ENCODE measurements at regions not wholly inside any gene's neighbourhood (a gene's known extent, or its start where the extent isn't known, plus 50 kb on each side); places are given as distances from the start of the nearest gene placed in this dataset.

GRCh38 chr10:44164251-44164956, 220.5 kb downstream of the CXCL12 start:
- no peaks in the 10 kb centered on the region for H3K4me1 ChIP-seq (ENCODE audit: control insufficient read depth, insufficient read depth, low read length)
- no peaks in the 10 kb centered on the region for H3K36me3 ChIP-seq (ENCODE audit: insufficient read depth, low read length)
- no peak overlapping the region for H3K9ac ChIP-seq (ENCODE audit: low read depth, low read length)
- H3K4me2 ChIP-seq (ENCODE audit: low read length), result no peak overlapping the region
- H3K4me3 ChIP-seq (ENCODE audit: low read length), result no peak overlapping the region
- peaks cover 11% of the 10 kb centered on the region for H3K27me3 ChIP-seq (ENCODE audit: control insufficient read depth, insufficient read depth, low read length)
- no peaks in the 10 kb centered on the region for H3K9me3 ChIP-seq (replicated peaks; ENCODE audit: low read length)

GRCh38 chr10:44161184-44161583, 223.7 kb downstream of the CXCL12 start:
- Histone ChIP-seq H3K9me3 (replicated peaks; ENCODE audit: low read length) (no peaks in the 10 kb centered on the region), H3K4me2 (ENCODE audit: low read length) (no peak overlapping the region), H3K4me1 (ENCODE audit: control insufficient read depth, insufficient read depth, low read length) (no peaks in the 10 kb centered on the region), H3K36me3 (ENCODE audit: insufficient read depth, low read length) (no peaks in the 10 kb centered on the region), H3K4me3 (ENCODE audit: low read length) (no peak overlapping the region), H3K27me3 (ENCODE audit: control insufficient read depth, insufficient read depth, low read length) (peaks cover 1% of the 10 kb centered on the region), H3K9ac (ENCODE audit: low read depth, low read length) (no peak overlapping the region)

GRCh38 chr10:44157574-44157973, 227.3 kb downstream of the CXCL12 start:
- Histone ChIP-seq H3K4me1 (ENCODE audit: control insufficient read depth, insufficient read depth, low read length) (no peaks in the 10 kb centered on the region), H3K4me3 (ENCODE audit: low read length) (no peak overlapping the region), H3K9me3 (replicated peaks; ENCODE audit: low read length) (no peaks in the 10 kb centered on the region), H3K27me3 (ENCODE audit: control insufficient read depth, insufficient read depth, low read length) (no peaks in the 10 kb centered on the region), H3K9ac (ENCODE audit: low read depth, low read length) (no peak overlapping the region), H3K4me2 (ENCODE audit: low read length) (no peak overlapping the region), H3K36me3 (ENCODE audit: insufficient read depth, low read length) (no peaks in the 10 kb centered on the region)

GRCh38 chr10:44154956-44155355, 229.9 kb downstream of the CXCL12 start:
- no peaks in the 10 kb centered on the region for H3K27me3 ChIP-seq (ENCODE audit: control insufficient read depth, insufficient read depth, low read length)
- no peaks in the 10 kb centered on the region for H3K36me3 ChIP-seq (ENCODE audit: insufficient read depth, low read length)
- no peaks in the 10 kb centered on the region for H3K4me1 ChIP-seq (ENCODE audit: control insufficient read depth, insufficient read depth, low read length)
- peaks cover 3% of the 10 kb centered on the region for H3K9me3 ChIP-seq (replicated peaks; ENCODE audit: low read length)
- H3K4me3 ChIP-seq (ENCODE audit: low read length), result no peak overlapping the region
- H3K4me2 ChIP-seq (ENCODE audit: low read length), result no peak overlapping the region
- no peak overlapping the region for H3K9ac ChIP-seq (ENCODE audit: low read depth, low read length)

- no peaks in the 10 kb centered on the region for H3K27me3 ChIP-seq (ENCODE audit: control insufficient read depth, insufficient read depth, low read length)
- H3K9me3 ChIP-seq (replicated peaks; ENCODE audit: low read length), result peaks cover 3% of the 10 kb centered on the region
- no peak overlapping the region for H3K4me3 ChIP-seq (ENCODE audit: low read length)
- no peak overlapping the region for H3K4me2 ChIP-seq (ENCODE audit: low read length)
- H3K4me1 ChIP-seq (ENCODE audit: control insufficient read depth, insufficient read depth, low read length), result no peaks in the 10 kb centered on the region
- no peaks in the 10 kb centered on the region for H3K36me3 ChIP-seq (ENCODE audit: insufficient read depth, low read length)
- no peak overlapping the region for H3K9ac ChIP-seq (ENCODE audit: low read depth, low read length)
These were observed 230.8 kb downstream of the CXCL12 start for GRCh38 chr10:44153918-44154670.

- Histone ChIP-seq H3K4me1 (ENCODE audit: control insufficient read depth, insufficient read depth, low read length) (no peaks in the 10 kb centered on the region), H3K27me3 (ENCODE audit: control insufficient read depth, insufficient read depth, low read length) (peaks cover 2% of the 10 kb centered on the region), H3K9me3 (replicated peaks; ENCODE audit: low read length) (no peaks in the 10 kb centered on the region), H3K36me3 (ENCODE audit: insufficient read depth, low read length) (no peaks in the 10 kb centered on the region), H3K9ac (ENCODE audit: low read depth, low read length) (no peak overlapping the region), H3K4me3 (ENCODE audit: low read length) (no peak overlapping the region), H3K4me2 (ENCODE audit: low read length) (no peak overlapping the region)
These were observed 241.3 kb downstream of the CXCL12 start for GRCh38 chr10:44143556-44143955.

- Histone ChIP-seq H3K4me2 (ENCODE audit: low read length) (no peak overlapping the region), H3K36me3 (ENCODE audit: insufficient read depth, low read length) (no peaks in the 10 kb centered on the region), H3K4me1 (ENCODE audit: control insufficient read depth, insufficient read depth, low read length) (no peaks in the 10 kb centered on the region), H3K4me3 (ENCODE audit: low read length) (no peak overlapping the region), H3K9me3 (replicated peaks; ENCODE audit: low read length) (no peaks in the 10 kb centered on the region), H3K27me3 (ENCODE audit: control insufficient read depth, insufficient read depth, low read length) (peaks cover 22% of the 10 kb centered on the region), H3K9ac (ENCODE audit: low read depth, low read length) (no peak overlapping the region)
These were observed 252.3 kb downstream of the CXCL12 start for GRCh38 chr10:44132361-44133289.

GRCh38 chr10:44126291-44126717, 258.6 kb downstream of the CXCL12 start:
- no peak overlapping the region for H3K4me3 ChIP-seq (ENCODE audit: low read length)
- H3K27me3 ChIP-seq (ENCODE audit: control insufficient read depth, insufficient read depth, low read length), result peaks cover 10% of the 10 kb centered on the region
- H3K4me1 ChIP-seq (ENCODE audit: control insufficient read depth, insufficient read depth, low read length), result peaks cover 5% of the 10 kb centered on the region
- H3K36me3 ChIP-seq (ENCODE audit: insufficient read depth, low read length), result no peaks in the 10 kb centered on the region
- no peaks in the 10 kb centered on the region for H3K9me3 ChIP-seq (replicated peaks; ENCODE audit: low read length)
- no peak overlapping the region for H3K4me2 ChIP-seq (ENCODE audit: low read length)
- H3K9ac ChIP-seq (ENCODE audit: low read depth, low read length), result no peak overlapping the region

GRCh38 chr10:44125879-44126278, 259.0 kb downstream of the CXCL12 start:
- peaks cover 5% of the 10 kb centered on the region for H3K4me1 ChIP-seq (ENCODE audit: control insufficient read depth, insufficient read depth, low read length)
- H3K9ac ChIP-seq (ENCODE audit: low read depth, low read length), result no peak overlapping the region
- no peaks in the 10 kb centered on the region for H3K36me3 ChIP-seq (ENCODE audit: insufficient read depth, low read length)
- no peak overlapping the region for H3K4me3 ChIP-seq (ENCODE audit: low read length)
- no peaks in the 10 kb centered on the region for H3K9me3 ChIP-seq (replicated peaks; ENCODE audit: low read length)
- H3K27me3 ChIP-seq (ENCODE audit: control insufficient read depth, insufficient read depth, low read length), result peaks cover 10% of the 10 kb centered on the region
- no peak overlapping the region for H3K4me2 ChIP-seq (ENCODE audit: low read length)

- no peaks in the 10 kb centered on the region for H3K4me1 ChIP-seq (ENCODE audit: control insufficient read depth, insufficient read depth, low read length)
- no peak overlapping the region for H3K9ac ChIP-seq (ENCODE audit: low read depth, low read length)
- H3K4me2 ChIP-seq (ENCODE audit: low read length), result no peak overlapping the region
- no peak overlapping the region for H3K4me3 ChIP-seq (ENCODE audit: low read length)
- H3K27me3 ChIP-seq (ENCODE audit: control insufficient read depth, insufficient read depth, low read length), result peaks cover 33% of the 10 kb centered on the region
- H3K36me3 ChIP-seq (ENCODE audit: insufficient read depth, low read length), result no peaks in the 10 kb centered on the region
- H3K9me3 ChIP-seq (replicated peaks; ENCODE audit: low read length), result no peaks in the 10 kb centered on the region
These were observed 266.4 kb downstream of the CXCL12 start for GRCh38 chr10:44118500-44118899.

GRCh38 chr10:44116474-44116873, 268.4 kb downstream of the CXCL12 start:
- Histone ChIP-seq H3K27me3 (ENCODE audit: control insufficient read depth, insufficient read depth, low read length) (peaks cover 35% of the 10 kb centered on the region), H3K36me3 (ENCODE audit: insufficient read depth, low read length) (no peaks in the 10 kb centered on the region), H3K9ac (ENCODE audit: low read depth, low read length) (no peak overlapping the region), H3K4me3 (ENCODE audit: low read length) (no peak overlapping the region), H3K9me3 (replicated peaks; ENCODE audit: low read length) (no peaks in the 10 kb centered on the region), H3K4me2 (ENCODE audit: low read length) (no peak overlapping the region), H3K4me1 (ENCODE audit: control insufficient read depth, insufficient read depth, low read length) (no peaks in the 10 kb centered on the region)

Data from skeletal muscle satellite cell (primary cell).